ENCODE measurements at regions not wholly inside any gene's neighbourhood (a gene's known extent, or its start where the extent isn't known, plus 50 kb on each side); places are given as distances from the start of the nearest gene placed in this dataset.

GRCh38 chr12:112559784-112560183, 141.0 kb downstream of the PTPN11 start:
- Histone ChIP-seq H3K4me2 (ENCODE audit: extremely low read depth, insufficient read depth, low read length) (peak overlapping the region; percentile 44), H3K9me3 (ENCODE audit: control insufficient read depth, insufficient read depth, low read depth, low read length) (no peaks in the 10 kb centered on the region), H3K27ac (ENCODE audit: insufficient read depth, low read length) (no peak overlapping the region), H2AFZ (ENCODE audit: low read length) (peak overlapping the region; percentile 39), H4K20me1 (ENCODE audit: control insufficient read depth, extremely low read depth, insufficient read depth, low read length) (no peaks in the 10 kb centered on the region), H3K9ac (ENCODE audit: insufficient read depth, low read length) (no peak overlapping the region), H3K4me3 (replicated peaks in 1 of 4; ENCODE audit: control extremely low read depth in 1 of 4, insufficient read depth in 1 of 4, low read depth in 3 of 4, low read length in 4 of 4) (peak overlapping the region in 1 of 4 experiments; percentile 21), H3K4me1 (ENCODE audit: control insufficient read depth, extremely low read depth, insufficient read depth, low read length) (no peaks in the 10 kb centered on the region), H3K27me3 (ENCODE audit: control insufficient read depth, insufficient read depth, low read length) (no peaks in the 10 kb centered on the region), H3K36me3 (ENCODE audit: control insufficient read depth, insufficient read depth, low read length) (no peaks in the 10 kb centered on the region), H3K79me2 (ENCODE audit: control insufficient read depth, insufficient read depth, low read length) (no peaks in the 10 kb centered on the region)
- DNase-seq (ENCODE audit: low read depth in 2 of 2), result no peak
- TF ChIP-seq CTCF (conservative IDR thresholded peaks at IDR 0.05 in 1 of 2, IDR thresholded peaks at IDR 0.05 in 1 of 2; ENCODE audit: low read depth in 1 of 2, low read length in 2 of 2) (no peak), EZH2 (IDR thresholded peaks at IDR 0.05; ENCODE audit: low read length, missing control alignments) (no peak)

GRCh38 chr12:112564160-112564784, 145.5 kb downstream of the PTPN11 start:
- no peak overlapping the region for H3K4me3 ChIP-seq (replicated peaks in 1 of 4; ENCODE audit: control extremely low read depth in 1 of 4, insufficient read depth in 1 of 4, low read depth in 3 of 4, low read length in 4 of 4)
- H3K79me2 ChIP-seq (ENCODE audit: control insufficient read depth, insufficient read depth, low read length), result no peaks in the 10 kb centered on the region
- no peaks in the 10 kb centered on the region for H3K9me3 ChIP-seq (ENCODE audit: control insufficient read depth, insufficient read depth, low read depth, low read length)
- TF ChIP-seq CTCF (conservative IDR thresholded peaks at IDR 0.05 in 1 of 2, IDR thresholded peaks at IDR 0.05 in 1 of 2; ENCODE audit: low read depth in 1 of 2, low read length in 2 of 2), result no peak
- no peak overlapping the region for H2AFZ ChIP-seq (ENCODE audit: low read length)
- H3K4me2 ChIP-seq (ENCODE audit: extremely low read depth, insufficient read depth, low read length), result no peak overlapping the region
- no peak for DNase-seq (ENCODE audit: low read depth in 2 of 2)
- H3K4me1 ChIP-seq (ENCODE audit: control insufficient read depth, extremely low read depth, insufficient read depth, low read length), result no peaks in the 10 kb centered on the region
- H3K9ac ChIP-seq (ENCODE audit: insufficient read depth, low read length), result no peak overlapping the region
- H3K27ac ChIP-seq (ENCODE audit: insufficient read depth, low read length), result no peak overlapping the region
- no peaks in the 10 kb centered on the region for H3K27me3 ChIP-seq (ENCODE audit: control insufficient read depth, insufficient read depth, low read length)
- H4K20me1 ChIP-seq (ENCODE audit: control insufficient read depth, extremely low read depth, insufficient read depth, low read length), result no peaks in the 10 kb centered on the region
- no peaks in the 10 kb centered on the region for H3K36me3 ChIP-seq (ENCODE audit: control insufficient read depth, insufficient read depth, low read length)

GRCh38 chr12:112568641-112569040, 149.9 kb downstream of the PTPN11 start:
- no peaks in the 10 kb centered on the region for H3K79me2 ChIP-seq (ENCODE audit: control insufficient read depth, insufficient read depth, low read length)
- no peak for TF ChIP-seq EZH2 (IDR thresholded peaks at IDR 0.05; ENCODE audit: low read length, missing control alignments)
- no peak for TF ChIP-seq CTCF (conservative IDR thresholded peaks at IDR 0.05 in 1 of 2, IDR thresholded peaks at IDR 0.05 in 1 of 2; ENCODE audit: low read depth in 1 of 2, low read length in 2 of 2)

More at GRCh38 chr12:112568641-112569040, 149.9 kb downstream of the PTPN11 start:
- no peaks in the 10 kb centered on the region for H4K20me1 ChIP-seq (ENCODE audit: control insufficient read depth, extremely low read depth, insufficient read depth, low read length)
- DNase-seq (ENCODE audit: low read depth in 2 of 2), result no peak
- H3K27ac ChIP-seq (ENCODE audit: insufficient read depth, low read length), result no peak overlapping the region
- H3K4me2 ChIP-seq (ENCODE audit: extremely low read depth, insufficient read depth, low read length), result no peak overlapping the region
- no peaks in the 10 kb centered on the region for H3K9me3 ChIP-seq (ENCODE audit: control insufficient read depth, insufficient read depth, low read depth, low read length)
- H3K36me3 ChIP-seq (ENCODE audit: control insufficient read depth, insufficient read depth, low read length), result no peaks in the 10 kb centered on the region
- H2AFZ ChIP-seq (ENCODE audit: low read length), result no peak overlapping the region
- no peaks in the 10 kb centered on the region for H3K4me1 ChIP-seq (ENCODE audit: control insufficient read depth, extremely low read depth, insufficient read depth, low read length)
- no peak overlapping the region for H3K4me3 ChIP-seq (replicated peaks in 1 of 4; ENCODE audit: control extremely low read depth in 1 of 4, insufficient read depth in 1 of 4, low read depth in 3 of 4, low read length in 4 of 4)
- H3K27me3 ChIP-seq (ENCODE audit: control insufficient read depth, insufficient read depth, low read length), result no peaks in the 10 kb centered on the region
- H3K9ac ChIP-seq (ENCODE audit: insufficient read depth, low read length), result no peak overlapping the region
